HEK293 (cell line): ENCODE measurements at regions not wholly inside any gene's neighbourhood (a gene's known extent, or its start where the extent isn't known, plus 50 kb on each side); places are given as distances from the start of the nearest gene placed in this dataset.

Experiments used
- TCF7L2 ChIP-seq: IDR thresholded peaks from 2 replicates; pipeline ENCODE4 v1.6.1; 2011; ENCODE audit warnings: low read depth, mild to moderate bottlenecking, inconsistent platforms, low read length, moderate library complexity, borderline replicate concordance
- ZBTB21 ChIP-seq: fragments of 450-650 bp; formaldehyde crosslinking; IDR thresholded peaks from 2 replicates; pipeline ENCODE4 v1.5.1; 2017; ENCODE audit warnings: missing biosample characterization, missing genetic modification characterization
- ZNF24 ChIP-seq: fragments of 450-650 bp; formaldehyde crosslinking; IDR thresholded peaks from 2 replicates; pipeline ENCODE4 v1.5.1; 2016; ENCODE audit warnings: missing biosample characterization, missing genetic modification characterization
- ZNF830 ChIP-seq: fragments of 450-650 bp; IDR thresholded peaks from 2 replicates; pipeline ENCODE4 v1.5.0; 2018; ENCODE audit warnings: missing biosample characterization, missing genetic modification characterization, low read depth, mild to moderate bottlenecking, moderate library complexity
- TF ChIP-seq, protein P1 (sequence below): fragments of 450-650 bp; formaldehyde crosslinking; IDR thresholded peaks from 2 replicates; pipeline ENCODE4 v1.5.1; 2016; ENCODE audit warnings: missing biosample characterization, missing genetic modification characterization
- TF ChIP-seq, protein P2 (sequence below): fragments of 450-650 bp; formaldehyde crosslinking; IDR thresholded peaks from 2 replicates; pipeline ENCODE4 v1.5.1; 2016; ENCODE audit warnings: missing biosample characterization, missing genetic modification characterization

DNA sequence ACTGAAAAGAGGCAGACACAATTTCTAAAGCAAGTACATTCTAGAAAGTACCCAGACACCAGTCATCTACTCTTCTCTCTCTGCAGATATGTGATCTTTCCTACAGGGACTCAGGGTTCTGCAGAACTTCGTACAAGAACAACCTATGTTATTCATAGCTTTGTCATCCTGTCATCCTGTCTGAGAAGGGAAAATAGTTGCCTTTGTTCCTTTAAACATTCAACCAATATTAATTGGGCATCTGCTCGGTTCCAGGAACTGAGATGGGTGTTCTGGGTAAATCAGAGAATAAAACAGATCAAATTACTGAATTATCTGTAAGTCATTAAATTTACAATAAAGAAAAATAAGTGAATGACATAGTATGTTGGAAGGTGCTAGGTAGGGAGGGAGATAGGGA lies 504.9 kb downstream of the MATN1 start:
- TF ChIP-seq ZNF24 (tag by site-specific recombination) (no peak), ZNF830 (tag by site-specific recombination) (no peak), ZBTB21 (no peak), TCF7L2 (no peak)
- TF ChIP-seq, protein P1, sequence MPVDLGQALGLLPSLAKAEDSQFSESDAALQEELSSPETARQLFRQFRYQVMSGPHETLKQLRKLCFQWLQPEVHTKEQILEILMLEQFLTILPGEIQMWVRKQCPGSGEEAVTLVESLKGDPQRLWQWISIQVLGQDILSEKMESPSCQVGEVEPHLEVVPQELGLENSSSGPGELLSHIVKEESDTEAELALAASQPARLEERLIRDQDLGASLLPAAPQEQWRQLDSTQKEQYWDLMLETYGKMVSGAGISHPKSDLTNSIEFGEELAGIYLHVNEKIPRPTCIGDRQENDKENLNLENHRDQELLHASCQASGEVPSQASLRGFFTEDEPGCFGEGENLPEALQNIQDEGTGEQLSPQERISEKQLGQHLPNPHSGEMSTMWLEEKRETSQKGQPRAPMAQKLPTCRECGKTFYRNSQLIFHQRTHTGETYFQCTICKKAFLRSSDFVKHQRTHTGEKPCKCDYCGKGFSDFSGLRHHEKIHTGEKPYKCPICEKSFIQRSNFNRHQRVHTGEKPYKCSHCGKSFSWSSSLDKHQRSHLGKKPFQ (tag by site-specific recombination) = no peak
- TF ChIP-seq, protein P2, sequence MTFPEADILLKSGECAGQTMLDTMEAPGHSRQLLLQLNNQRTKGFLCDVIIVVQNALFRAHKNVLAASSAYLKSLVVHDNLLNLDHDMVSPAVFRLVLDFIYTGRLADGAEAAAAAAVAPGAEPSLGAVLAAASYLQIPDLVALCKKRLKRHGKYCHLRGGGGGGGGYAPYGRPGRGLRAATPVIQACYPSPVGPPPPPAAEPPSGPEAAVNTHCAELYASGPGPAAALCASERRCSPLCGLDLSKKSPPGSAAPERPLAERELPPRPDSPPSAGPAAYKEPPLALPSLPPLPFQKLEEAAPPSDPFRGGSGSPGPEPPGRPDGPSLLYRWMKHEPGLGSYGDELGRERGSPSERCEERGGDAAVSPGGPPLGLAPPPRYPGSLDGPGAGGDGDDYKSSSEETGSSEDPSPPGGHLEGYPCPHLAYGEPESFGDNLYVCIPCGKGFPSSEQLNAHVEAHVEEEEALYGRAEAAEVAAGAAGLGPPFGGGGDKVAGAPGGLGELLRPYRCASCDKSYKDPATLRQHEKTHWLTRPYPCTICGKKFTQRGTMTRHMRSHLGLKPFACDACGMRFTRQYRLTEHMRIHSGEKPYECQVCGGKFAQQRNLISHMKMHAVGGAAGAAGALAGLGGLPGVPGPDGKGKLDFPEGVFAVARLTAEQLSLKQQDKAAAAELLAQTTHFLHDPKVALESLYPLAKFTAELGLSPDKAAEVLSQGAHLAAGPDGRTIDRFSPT = no peak
